HCT116 (cell line): ENCODE measurements at regions not wholly inside any gene's neighbourhood (a gene's known extent, or its start where the extent isn't known, plus 50 kb on each side); places are given as distances from the start of the nearest gene placed in this dataset.

Source experiments
- ATAC-seq: fragments of 200-7000 bp; cut with Tn5 transposase; 2 replicates; pipeline ENCODE4 v1.9.1; 2020; ENCODE audit warnings: mild to moderate bottlenecking, moderate library complexity
- BruUV-seq: library from RNA; stranded (reverse); fragments of 400-500 nt; replicated peaks from 2 replicates; lab custom pipeline; 2021; lab: Mats Ljungman, UMichigan
- CTCF ChIA-PET: fragments of 300-600 bp; sonication (Branson Sonifier 250); formaldehyde crosslinking; loops from one replicate; lab custom pipeline; 2021; ENCODE audit warnings: antibody characterized with exemption; lab: Charles Lee
- POLR2A ChIA-PET: fragments of 300-600, 350-600 bp; sonication (Branson Sonifier 250); formaldehyde crosslinking; loops from one replicate; lab custom pipeline; 2021; ENCODE audit warnings: antibody characterized with exemption; lab: Charles Lee
- RAD21 ChIA-PET, 2 experiments: fragments of 300-600 bp; sonication (Branson Sonifier 250); formaldehyde crosslinking; loops; one replicate each; lab custom pipeline; 2023; ENCODE audit warnings: low total read pairs in 2 of 2; ENCODE audit not compliant: uncharacterized antibody in 2 of 2, unreplicated experiment in 2 of 2, low non-redundant PET in 1 of 2; lab: Charles Lee
- DNase-seq: peaks from one replicate; pipeline ENCODE4 v3.0.0-alpha.2; 2010; ENCODE audit warnings: low read depth, low spot score
- H2AFZ ChIP-seq: fragments of 200-600 bp; shearing (Covaris generic), sonication (generic); 2 replicates; pipeline ENCODE4 v1.6.1; 2017; ENCODE audit warnings: low read depth, mixed run types, mixed read lengths, antibody characterized with exemption, low read length; ENCODE audit not compliant: poor library complexity, severe bottlenecking
- H3K27ac ChIP-seq: 2 replicates; pipeline ENCODE4 v1.5.1; 2012; ENCODE audit warnings: low read depth, low read length
- H3K27me3 ChIP-seq: fragments of 200-600 bp; sonication (generic); 2 replicates; pipeline ENCODE4 v1.6.1; 2016; ENCODE audit warnings: mixed run types, low read length, mixed read lengths; ENCODE audit not compliant: insufficient read depth
- H3K36me3 ChIP-seq, 2 experiments: fragments of 200-500 bp in 1 of 2; fragments of 200-600 bp in 1 of 2; sonication (Bioruptor generic) in 1 of 2; sonication (generic) in 1 of 2; 2 replicates each; pipeline versions ENCODE4 v1.5.1 to v1.6.1; 2014 to 2016; ENCODE audit warnings: low read length in 2 of 2, inconsistent platforms in 1 of 2, mixed read lengths in 1 of 2, mixed run types in 1 of 2; ENCODE audit not compliant: insufficient read depth in 2 of 2, control insufficient read depth in 1 of 2
- H3K4me1 ChIP-seq, 2 experiments: fragments of 200-600 bp in 1 of 2; sonication (generic) in 1 of 2; 2 replicates each; pipeline versions ENCODE4 v1.5.1 to v1.6.1; 2012 to 2017; ENCODE audit warnings: low read length in 2 of 2, inconsistent platforms in 1 of 2, mild to moderate bottlenecking in 1 of 2, mixed read lengths in 1 of 2, mixed run types in 1 of 2, moderate library complexity in 1 of 2; ENCODE audit not compliant: insufficient read depth in 2 of 2, control insufficient read depth in 1 of 2
- H3K4me2 ChIP-seq: fragments of 200-600 bp; sonication (generic); 2 replicates; pipeline ENCODE4 v1.6.1; 2017; ENCODE audit warnings: mixed run types, low read length, mixed read lengths
- H3K4me3 ChIP-seq, 2 experiments: fragments of 200-600 bp in 1 of 2; sonication (generic) in 1 of 2; replicated peaks in 1 of 2; 2 replicates each; pipeline ENCODE4 v1.5.1; 2011 to 2016; ENCODE audit warnings: low read length in 2 of 2, control low read depth in 1 of 2, low read depth in 1 of 2, mild to moderate bottlenecking in 1 of 2, mixed read lengths in 1 of 2, mixed run types in 1 of 2
- H3K79me2 ChIP-seq: fragments of 200-600 bp; sonication (generic); 2 replicates; pipeline ENCODE4 v1.6.1; 2017; ENCODE audit warnings: mild to moderate bottlenecking, mixed run types, low read length, moderate library complexity, mixed read lengths; ENCODE audit not compliant: insufficient read depth
- H3K9ac ChIP-seq: fragments of 200-600 bp; sonication (generic); 2 replicates; pipeline ENCODE4 v1.6.1; 2016; ENCODE audit warnings: low read length, mixed read lengths
- H3K9me2 ChIP-seq: fragments of 200-600 bp; sonication (generic), shearing (Covaris generic); 2 replicates; pipeline ENCODE4 v1.6.1; 2017; ENCODE audit warnings: mixed run types, mild to moderate bottlenecking, moderate library complexity; ENCODE audit not compliant: insufficient read depth
- H3K9me3 ChIP-seq, 2 experiments: fragments of 200-500 bp in 1 of 2; fragments of 200-600 bp in 1 of 2; sonication (Bioruptor generic) in 1 of 2; sonication (generic) in 1 of 2; 2 replicates each; pipeline ENCODE4 v1.6.1; 2014 to 2017; ENCODE audit warnings: low read length in 2 of 2, mixed read lengths in 2 of 2, inconsistent platforms in 1 of 2, low read depth in 1 of 2, mild to moderate bottlenecking in 1 of 2, mixed run types in 1 of 2, moderate library complexity in 1 of 2; ENCODE audit not compliant: control insufficient read depth in 1 of 2, insufficient read depth in 1 of 2
- H4K20me1 ChIP-seq: fragments of 200-600 bp; sonication (generic), shearing (Covaris generic); 2 replicates; pipeline ENCODE4 v1.6.1; 2017; ENCODE audit warnings: mixed run types, mild to moderate bottlenecking, moderate library complexity; ENCODE audit not compliant: insufficient read depth
- CEBPB ChIP-seq: IDR thresholded peaks from 2 replicates; pipeline ENCODE4 v1.6.1; 2012; ENCODE audit warnings: low read depth
- CTCF ChIP-seq, 3 experiments: fragments of 200-600 bp in 1 of 3; sonication (generic) in 1 of 3; IDR thresholded peaks in 2 of 3; conservative IDR thresholded peaks in 1 of 3; 2 replicates each; pipeline ENCODE4 v1.5.1; 2012 to 2017; ENCODE audit warnings: low read depth in 2 of 3, low read length in 2 of 3, antibody characterized with exemption in 1 of 3, borderline replicate concordance in 1 of 3, control low read depth in 1 of 3, mild to moderate bottlenecking in 1 of 3, mixed read lengths in 1 of 3, mixed run types in 1 of 3, moderate library complexity in 1 of 3; ENCODE audit not compliant: insufficient read depth in 1 of 3
- EGR1 ChIP-seq: IDR thresholded peaks from 2 replicates; pipeline ENCODE4 v1.6.1; 2012; ENCODE audit warnings: low read depth
- EZH2phosphoT487 ChIP-seq: fragments of 200-600 bp; IDR thresholded peaks from 2 replicates; pipeline ENCODE4 v1.6.1; 2018; ENCODE audit warnings: antibody characterized with exemption, borderline replicate concordance
- FOSL1 ChIP-seq: IDR thresholded peaks from 2 replicates; pipeline ENCODE4 v1.6.1; 2012; ENCODE audit warnings: low read depth
- MAX ChIP-seq: IDR thresholded peaks from 2 replicates; pipeline ENCODE4 v1.6.1; 2012
- POLR2AphosphoS5 ChIP-seq: IDR thresholded peaks from 2 replicates; pipeline ENCODE4 v1.6.1; 2011; ENCODE audit warnings: mild to moderate bottlenecking, low read depth, low read length, moderate library complexity
- RAD21 ChIP-seq: IDR thresholded peaks from 2 replicates; pipeline ENCODE4 v1.6.1; 2012; ENCODE audit warnings: low read depth, mild to moderate bottlenecking
- REST ChIP-seq: IDR thresholded peaks from 2 replicates; pipeline ENCODE4 v1.6.1; 2012; ENCODE audit warnings: low read depth
- SP1 ChIP-seq: IDR thresholded peaks from 2 replicates; pipeline ENCODE4 v1.6.1; 2012; ENCODE audit warnings: low read depth
- YY1 ChIP-seq: IDR thresholded peaks from 2 replicates; pipeline ENCODE4 v1.6.1; 2011; ENCODE audit warnings: low read length, low read depth, moderate library complexity, mild to moderate bottlenecking; ENCODE audit not compliant: insufficient replicate concordance; ENCODE audit errors: extremely low read depth
- ZFX ChIP-seq: fragments of 450-650 bp; IDR thresholded peaks from 2 replicates; pipeline ENCODE4 v1.6.1; 2017
- ZNF274 ChIP-seq: fragments of 200-500 bp; sonication (Bioruptor generic); IDR thresholded peaks from 2 replicates; pipeline ENCODE4 v1.6.1; 2014; ENCODE audit warnings: mild to moderate bottlenecking, low read depth, low read length, inconsistent platforms
- intact Hi-C: fragments of 100-400 bp; cut with micrococcal nuclease; formaldehyde crosslinking; loops from 2 replicates; pipeline ENCODE4 v1.10.0; 2022

- Histone ChIP-seq H3K4me3 (no peak overlapping the region), H4K20me1 (no peaks in the 10 kb centered on the region), H3K36me3 (no peaks in the 10 kb centered on the region), H3K4me1 (no peaks in the 10 kb centered on the region), H3K9ac (no peak overlapping the region), H3K9me2 (no peaks in the 10 kb centered on the region), H3K79me2 (no peaks in the 10 kb centered on the region), H3K4me2 (no peak overlapping the region), H3K9me3 (no peaks in the 10 kb centered on the region), H3K27ac (no peak overlapping the region), H2AFZ (no peak overlapping the region), H3K27me3 (0 out of 2 replicates have a peak, but pooled peaks cover 5% of the 10 kb centered on the region)
- intact Hi-C loops, result no loop called here
- BruUV-seq, result no TSS peak
- ChIA-PET POLR2A (no interaction called here), CTCF (no interaction called here), RAD21 (no interaction called here)
- ATAC-seq, result no peak
- DNase-seq, result no peak
- TF ChIP-seq ZFX, result no peak
- TF ChIP-seq EZH2phosphoT487, result no peak
- TF ChIP-seq REST, result no peak
- no peak for TF ChIP-seq POLR2AphosphoS5
- TF ChIP-seq FOSL1, result no peak
- no peak for TF ChIP-seq CEBPB
- TF ChIP-seq MAX, result no peak
- no peak for TF ChIP-seq SP1
- no peak for TF ChIP-seq RAD21
- no peak for TF ChIP-seq YY1
- TF ChIP-seq EGR1, result no peak
- no peak for TF ChIP-seq ZNF274
- TF ChIP-seq CTCF (IDR thresholded peaks at IDR 0.05 in 2 of 3, conservative IDR thresholded peaks at IDR 0.05 in 1 of 3; ENCODE audit: borderline replicate concordance in 1 of 3, insufficient read depth in 1 of 3, low read depth in 2 of 3, low read length in 2 of 3), result no peak
Measured at GRCh38 chr3:13167829-13168228, 94.6 kb upstream of the IQSEC1 start.
